Natural killer cell (primary cell): ENCODE measurements at regions not wholly inside any gene's neighbourhood (a gene's known extent, or its start where the extent isn't known, plus 50 kb on each side); places are given as distances from the start of the nearest gene placed in this dataset.
A peak's percentile ranks its signal among the peaks of the same experiment; 100 is the strongest.

Experiments
- ATAC-seq, 3 donors: fragments of 150-1000 bp in 2 of 3; fragments of 200-7000 bp in 1 of 3; cut with Tn5 transposase; 1 replicate in 1 of 3; 2 replicates in 2 of 3; pipeline ENCODE4 v1.10.0; 2021; ENCODE audit warnings: mild to moderate bottlenecking in 2 of 3, moderate library complexity in 2 of 3
- DNase-seq, 2 donors: peaks; one replicate each; pipeline versions ENCODE4 v3.0.0 to v3.0.0-alpha.2; 2013 to 2021; ENCODE audit warnings: mixed read lengths in 1 of 2
- H3K27ac ChIP-seq: one replicate; pipeline ENCODE4 v1.5.1; 2013; ENCODE audit warnings: mild to moderate bottlenecking, low read length
- H3K27me3 ChIP-seq: one replicate; pipeline ENCODE4 v1.6.1; 2013; ENCODE audit warnings: low read length; ENCODE audit not compliant: control insufficient read depth, insufficient read depth
- H3K36me3 ChIP-seq: one replicate; pipeline ENCODE4 v1.6.1; 2013; ENCODE audit warnings: low read length; ENCODE audit not compliant: control insufficient read depth, insufficient read depth
- H3K4me1 ChIP-seq: one replicate; pipeline ENCODE4 v1.6.1; 2013; ENCODE audit warnings: low read length; ENCODE audit not compliant: control insufficient read depth, insufficient read depth
- H3K4me3 ChIP-seq: one replicate; pipeline ENCODE4 v1.5.1; 2013; ENCODE audit warnings: low read length
- H3K9me3 ChIP-seq: one replicate; pipeline ENCODE4 v1.6.1; 2013; ENCODE audit warnings: low read length; ENCODE audit not compliant: control insufficient read depth, insufficient read depth
- H3K27ac Mint-ChIP-seq, 2 donors: one replicate each; pipeline ENCODE4 v1.8.0; 2022; ENCODE audit warnings: mild to moderate bottlenecking in 2 of 2, mixed read lengths in 2 of 2, moderate library complexity in 1 of 2
- H3K27me3 Mint-ChIP-seq, 2 donors: one replicate each; pipeline ENCODE4 v1.8.0; 2022; ENCODE audit warnings: low read depth in 2 of 2, mixed read lengths in 2 of 2
- H3K36me3 Mint-ChIP-seq: one replicate; pipeline ENCODE4 v1.8.0; 2022; ENCODE audit warnings: mixed read lengths
- H3K4me1 Mint-ChIP-seq, 2 donors: one replicate each; pipeline ENCODE4 v1.8.0; 2022; ENCODE audit warnings: mixed read lengths in 2 of 2
- H3K4me3 Mint-ChIP-seq: one replicate; pipeline ENCODE4 v1.8.0; 2022; ENCODE audit warnings: mild to moderate bottlenecking, moderate library complexity, mixed read lengths
- H3K9me3 Mint-ChIP-seq, 2 donors: one replicate each; pipeline ENCODE4 v1.8.0; 2022; ENCODE audit warnings: mixed read lengths in 2 of 2
- CTCF ChIP-seq: fragments of 200-600 bp; IDR thresholded peaks from one replicate; pipeline ENCODE4 v1.8.0; 2022; ENCODE audit warnings: antibody characterized with exemption
- WGBS: methylation state at CpG from one replicate; pipeline ENCODE4 v1.1.7; 2013; ENCODE audit warnings: missing lambda C conversion rate; ENCODE audit not compliant: insufficient coverage; 5-methylcytosine and 5-hydroxymethylcytosine counted together
- intact Hi-C: fragments of 100-400 bp; cut with micrococcal nuclease; formaldehyde crosslinking; loops from one replicate; pipeline ENCODE4 v1.14.2; 2022

DNA sequence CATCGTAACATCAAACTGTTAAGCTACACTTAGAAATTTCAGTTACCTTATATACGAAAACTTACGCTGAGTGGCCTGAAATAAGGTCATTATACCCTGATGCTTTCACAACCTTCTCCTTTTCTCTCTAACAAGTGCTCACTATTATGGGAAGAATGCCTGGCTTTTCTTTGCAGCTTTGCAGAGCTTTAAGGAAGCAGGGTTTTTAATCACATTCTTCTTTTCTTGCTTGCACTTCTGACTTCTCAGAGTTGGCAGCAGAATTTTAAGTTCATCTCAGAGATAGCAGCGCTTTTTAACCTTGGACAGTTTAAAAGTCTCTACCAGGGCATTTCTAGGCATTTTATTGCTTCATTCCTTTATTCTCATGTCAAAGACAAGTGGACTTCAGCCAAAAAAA lies 285.1 kb downstream of the SPRY2 start:
- no peak overlapping the region for H3K4me3 ChIP-seq
- 97% methylated on average over 4 of the region's 4 CpGs for WGBS
- DNase-seq (no peak), ATAC-seq (no peak)
- no peak overlapping the region for H3K4me3 Mint-ChIP-seq
- no peaks in the 10 kb centered on the region for H3K36me3 Mint-ChIP-seq
- H3K27ac ChIP-seq: no peak overlapping the region
- H3K4me1 ChIP-seq: no peaks in the 10 kb centered on the region
- no peaks in the 10 kb centered on the region for H3K36me3 ChIP-seq
- no peak overlapping the region for H3K27ac Mint-ChIP-seq
- intact Hi-C loops: no loop called here
- TF ChIP-seq CTCF: no peak
- H3K27me3 Mint-ChIP-seq: peaks cover 8% of the 10 kb centered on the region in 2 donors
- H3K4me1 Mint-ChIP-seq: no peaks in the 10 kb centered on the region
- no peaks in the 10 kb centered on the region for H3K9me3 Mint-ChIP-seq
- H3K27me3 ChIP-seq: no peaks in the 10 kb centered on the region
- no peaks in the 10 kb centered on the region for H3K9me3 ChIP-seq

GRCh38 chr13:80054806-80055205 lies 286.1 kb downstream of the SPRY2 start:
- H3K9me3 Mint-ChIP-seq: no peaks in the 10 kb centered on the region
- H3K27me3 Mint-ChIP-seq: peaks cover 7 to 8% of the 10 kb centered on the region in 2 donors
- no peak for DNase-seq
- Histone ChIP-seq H3K27me3 (no peaks in the 10 kb centered on the region), H3K27ac (no peak overlapping the region), H3K4me3 (no peak overlapping the region), H3K9me3 (no peaks in the 10 kb centered on the region), H3K36me3 (no peaks in the 10 kb centered on the region), H3K4me1 (peaks cover 3% of the 10 kb centered on the region)
- 92% methylated on average over 3 of the region's 3 CpGs for WGBS
- no peaks in the 10 kb centered on the region for H3K36me3 Mint-ChIP-seq
- intact Hi-C loops: no loop called here
- H3K4me3 Mint-ChIP-seq: no peak overlapping the region
- H3K27ac Mint-ChIP-seq: no peak overlapping the region
- no peak for ATAC-seq
- no peak for TF ChIP-seq CTCF
- peaks cover 7 to 9% of the 10 kb centered on the region in 2 donors for H3K4me1 Mint-ChIP-seq

DNA sequence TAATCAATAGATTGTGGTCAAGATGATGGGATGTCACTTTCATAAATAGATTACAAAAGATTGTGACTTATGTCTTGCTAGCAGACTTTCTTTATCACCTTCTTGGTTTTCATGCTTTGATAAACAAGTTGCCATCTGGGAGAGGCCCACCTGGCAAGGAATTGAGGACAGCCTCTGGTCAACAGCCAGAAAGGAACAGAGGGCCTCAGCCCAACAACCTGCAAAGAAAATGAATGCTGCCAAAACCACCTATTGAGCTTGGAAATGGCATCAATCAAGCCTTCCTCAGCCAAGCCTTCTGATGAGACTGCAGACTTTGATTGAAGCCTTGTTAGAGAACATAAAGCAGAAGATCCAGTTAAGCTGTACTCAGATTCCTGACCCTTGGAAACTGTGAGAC lies 288.6 kb downstream of the SPRY2 start:
- Histone ChIP-seq H3K27ac (no peak overlapping the region), H3K9me3 (no peaks in the 10 kb centered on the region), H3K36me3 (no peaks in the 10 kb centered on the region), H3K4me1 (peaks cover 6% of the 10 kb centered on the region), H3K4me3 (no peak overlapping the region), H3K27me3 (no peaks in the 10 kb centered on the region)
- no peak for TF ChIP-seq CTCF
- Mint-ChIP-seq H3K27ac (no peak overlapping the region), H3K4me3 (no peak overlapping the region), H3K4me1 (peaks cover 18 to 21% of the 10 kb centered on the region in 2 donors), H3K36me3 (no peaks in the 10 kb centered on the region), H3K27me3 (peaks cover 0 to 3% of the 10 kb centered on the region in 2 donors), H3K9me3 (no peaks in the 10 kb centered on the region)
- intact Hi-C loops: no loop called here
- no peak for ATAC-seq
- no peak for DNase-seq

DNA sequence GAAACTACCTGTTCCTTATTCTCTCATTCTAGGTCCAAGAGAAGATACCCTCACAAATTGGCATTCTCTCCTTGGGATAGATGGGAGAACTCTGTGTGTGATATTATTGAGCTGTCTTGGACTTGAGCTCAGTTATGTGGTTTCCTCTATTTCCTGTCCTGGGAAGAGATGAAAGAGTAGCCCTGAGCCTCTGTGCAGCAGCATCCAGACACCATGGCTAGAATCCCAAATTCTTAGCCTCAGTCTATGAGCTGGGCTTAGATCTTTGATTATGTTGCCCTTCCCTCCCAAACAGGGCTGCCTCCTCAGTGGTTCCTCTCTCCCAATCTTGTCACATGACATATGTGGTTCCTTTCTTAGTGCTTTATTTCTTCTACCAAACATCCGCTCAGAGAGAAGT lies 290.7 kb downstream of the SPRY2 start:
- no CpG with 5 or more reads among the region's 1 CpG for WGBS
- H3K9me3 ChIP-seq: no peaks in the 10 kb centered on the region
- H3K4me3 ChIP-seq: no peak overlapping the region
- no peak for TF ChIP-seq CTCF
- Mint-ChIP-seq H3K9me3 (no peaks in the 10 kb centered on the region), H3K36me3 (no peaks in the 10 kb centered on the region), H3K27ac (peak overlapping the region; percentile 8 to 75), H3K4me1 (peaks cover 18 to 21% of the 10 kb centered on the region in 2 donors), H3K27me3 (no peaks in the 10 kb centered on the region), H3K4me3 (no peak overlapping the region)
- intact Hi-C loops: no loop called here
- no peak overlapping the region for H3K27ac ChIP-seq
- ATAC-seq: no peak
- no peaks in the 10 kb centered on the region for H3K27me3 ChIP-seq
- H3K36me3 ChIP-seq: no peaks in the 10 kb centered on the region
- no peak for DNase-seq
- H3K4me1 ChIP-seq: peaks cover 6% of the 10 kb centered on the region
